SU-DHL-6 (cell line): ENCODE measurements at regions not wholly inside any gene's neighbourhood (a gene's known extent, or its start where the extent isn't known, plus 50 kb on each side); places are given as distances from the start of the nearest gene placed in this dataset.

Experiments
- CTCF ChIP-seq: fragments of 200-600 bp; sonication (generic); IDR thresholded peaks from one replicate; pipeline ENCODE4 v1.5.1; 2017; ENCODE audit warnings: antibody characterized with exemption, mild to moderate bottlenecking, low read length, moderate library complexity; ENCODE audit not compliant: insufficient read depth, poor library complexity, severe bottlenecking
- EZH2phosphoT487 ChIP-seq: fragments of 200-600 bp; sonication (generic), shearing (Covaris generic); conservative IDR thresholded peaks from 2 replicates; pipeline ENCODE4 v1.6.1; 2018; ENCODE audit warnings: mild to moderate bottlenecking, antibody characterized with exemption, low read length, moderate library complexity, mixed read lengths

GRCh38 chr12:75728826-75729225 is 217.4 kb upstream of the KRR1 start:
- TF ChIP-seq CTCF: no peak
- no peak for TF ChIP-seq EZH2phosphoT487
